MM.1S (cell line): ENCODE measurements at regions not wholly inside any gene's neighbourhood (a gene's known extent, or its start where the extent isn't known, plus 50 kb on each side); places are given as distances from the start of the nearest gene placed in this dataset.

Source experiments
- DNase-seq: peaks from one replicate; pipeline ENCODE4 v3.0.0-alpha.2; 2015
- H2AFZ ChIP-seq: fragments of 300-600 bp; sonication (generic); 2 replicates; pipeline ENCODE4 v1.6.0; 2016; ENCODE audit warnings: antibody characterized with exemption, low read length
- H3F3A ChIP-seq: fragments of 300-600 bp; sonication (generic); 2 replicates; pipeline ENCODE4 v1.6.1; 2016; ENCODE audit warnings: mild to moderate bottlenecking, antibody characterized with exemption, low read length, moderate library complexity, mixed read lengths; ENCODE audit not compliant: insufficient read depth
- H3K27ac ChIP-seq: fragments of 300-600 bp; sonication (generic); 2 replicates; pipeline ENCODE4 v1.5.1; 2016; ENCODE audit warnings: mild to moderate bottlenecking, low read length
- H3K27me3 ChIP-seq: fragments of 300-600 bp; sonication (generic); replicated peaks from 2 replicates; pipeline ENCODE4 v1.6.0; 2016; ENCODE audit warnings: low read length; ENCODE audit not compliant: insufficient read depth
- H3K36me3 ChIP-seq: fragments of 300-600 bp; sonication (generic); replicated peaks from 2 replicates; pipeline ENCODE4 v1.6.1; 2016; ENCODE audit warnings: mild to moderate bottlenecking, low read length, mixed read lengths; ENCODE audit not compliant: insufficient read depth
- H3K4me1 ChIP-seq: fragments of 300-600 bp; sonication (generic); 2 replicates; pipeline ENCODE4 v1.6.1; 2016; ENCODE audit warnings: low read length, mixed read lengths
- H3K4me2 ChIP-seq: fragments of 300-600 bp; sonication (generic); 2 replicates; pipeline ENCODE4 v1.6.0; 2016; ENCODE audit warnings: low read depth, low read length
- H3K4me3 ChIP-seq: fragments of 300-600 bp; sonication (generic); 2 replicates; pipeline ENCODE4 v1.5.1; 2016; ENCODE audit warnings: low read length, mixed read lengths
- H3K79me2 ChIP-seq: fragments of 300-600 bp; sonication (generic); 2 replicates; pipeline ENCODE4 v1.6.1; 2016; ENCODE audit warnings: mixed run types, low read length, mixed read lengths
- H3K9ac ChIP-seq: fragments of 300-600 bp; sonication (generic); 2 replicates; pipeline ENCODE4 v1.6.1; 2016; ENCODE audit warnings: low read length, mixed read lengths
- H3K9me2 ChIP-seq: fragments of 300-600 bp; sonication (generic); replicated peaks from 2 replicates; pipeline ENCODE4 v1.6.1; 2016; ENCODE audit warnings: mild to moderate bottlenecking, low read length, mixed read lengths; ENCODE audit not compliant: insufficient read depth
- H3K9me3 ChIP-seq: fragments of 300-600 bp; sonication (generic); replicated peaks from 2 replicates; pipeline ENCODE4 v1.6.1; 2016; ENCODE audit warnings: mild to moderate bottlenecking, low read length, mixed read lengths; ENCODE audit not compliant: insufficient read depth
- H4K20me1 ChIP-seq: fragments of 300-600 bp; sonication (generic); 2 replicates; pipeline ENCODE4 v1.6.1; 2016; ENCODE audit warnings: mild to moderate bottlenecking, low read length, moderate library complexity, mixed read lengths; ENCODE audit not compliant: insufficient read depth
- EZH2 ChIP-seq: fragments of 300-600 bp; sonication (generic); optimal IDR thresholded peaks from 2 replicates; pipeline ENCODE3; 2017; ENCODE audit warnings: low read depth, mild to moderate bottlenecking, antibody characterized with exemption, low read length, mixed read lengths
- EZH2phosphoT487 ChIP-seq: fragments of 300-600 bp; sonication (generic); IDR thresholded peaks from 2 replicates; pipeline ENCODE4 v1.6.1; 2018; ENCODE audit warnings: antibody characterized with exemption, low read length
- TF ChIP-seq, protein P1 (sequence below): fragments of 300-600 bp; sonication (generic); IDR thresholded peaks from 2 replicates; pipeline ENCODE4 v1.5.1; 2016; ENCODE audit warnings: antibody characterized with exemption, low read length, mixed read lengths

DNA sequence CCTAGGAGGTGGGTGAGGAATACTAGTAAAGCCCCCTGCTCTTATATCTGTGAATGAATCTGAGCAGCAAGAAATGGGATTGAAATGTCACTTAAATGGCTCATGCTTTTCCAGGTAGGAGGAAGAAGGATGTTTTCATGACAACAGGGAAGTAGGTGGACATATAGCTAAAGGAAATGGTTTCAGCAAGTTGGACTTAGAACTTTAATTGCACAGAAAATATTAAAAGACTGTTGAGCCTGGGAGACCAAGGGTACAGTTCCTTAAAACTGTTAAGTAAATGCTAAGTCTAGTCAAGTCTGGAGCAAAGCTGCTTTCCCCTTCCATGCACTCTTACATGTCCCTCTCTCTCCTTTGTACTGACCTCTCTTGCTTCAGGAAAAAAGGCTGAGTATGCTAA, 301.3 kb downstream of the HGF start:
- H3K9me2 ChIP-seq, result no peaks in the 10 kb centered on the region
- H3K36me3 ChIP-seq, result no peaks in the 10 kb centered on the region
- no peak overlapping the region for H2AFZ ChIP-seq
- no peak overlapping the region for H3K9ac ChIP-seq
- no peak overlapping the region for H3K27ac ChIP-seq
- no peak overlapping the region for H3K4me2 ChIP-seq
- H3K4me3 ChIP-seq, result no peak overlapping the region
- TF ChIP-seq EZH2phosphoT487, result no peak
- TF ChIP-seq, protein P1, sequence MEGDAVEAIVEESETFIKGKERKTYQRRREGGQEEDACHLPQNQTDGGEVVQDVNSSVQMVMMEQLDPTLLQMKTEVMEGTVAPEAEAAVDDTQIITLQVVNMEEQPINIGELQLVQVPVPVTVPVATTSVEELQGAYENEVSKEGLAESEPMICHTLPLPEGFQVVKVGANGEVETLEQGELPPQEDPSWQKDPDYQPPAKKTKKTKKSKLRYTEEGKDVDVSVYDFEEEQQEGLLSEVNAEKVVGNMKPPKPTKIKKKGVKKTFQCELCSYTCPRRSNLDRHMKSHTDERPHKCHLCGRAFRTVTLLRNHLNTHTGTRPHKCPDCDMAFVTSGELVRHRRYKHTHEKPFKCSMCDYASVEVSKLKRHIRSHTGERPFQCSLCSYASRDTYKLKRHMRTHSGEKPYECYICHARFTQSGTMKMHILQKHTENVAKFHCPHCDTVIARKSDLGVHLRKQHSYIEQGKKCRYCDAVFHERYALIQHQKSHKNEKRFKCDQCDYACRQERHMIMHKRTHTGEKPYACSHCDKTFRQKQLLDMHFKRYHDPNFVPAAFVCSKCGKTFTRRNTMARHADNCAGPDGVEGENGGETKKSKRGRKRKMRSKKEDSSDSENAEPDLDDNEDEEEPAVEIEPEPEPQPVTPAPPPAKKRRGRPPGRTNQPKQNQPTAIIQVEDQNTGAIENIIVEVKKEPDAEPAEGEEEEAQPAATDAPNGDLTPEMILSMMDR, result no peak
- no peak for TF ChIP-seq EZH2
- H3K27me3 ChIP-seq, result no peaks in the 10 kb centered on the region
- no peaks in the 10 kb centered on the region for H4K20me1 ChIP-seq
- H3K79me2 ChIP-seq, result no peaks in the 10 kb centered on the region
- no peaks in the 10 kb centered on the region for H3F3A ChIP-seq
- H3K4me1 ChIP-seq, result no peaks in the 10 kb centered on the region
- DNase-seq, result no peak
- H3K9me3 ChIP-seq, result no peaks in the 10 kb centered on the region

DNA sequence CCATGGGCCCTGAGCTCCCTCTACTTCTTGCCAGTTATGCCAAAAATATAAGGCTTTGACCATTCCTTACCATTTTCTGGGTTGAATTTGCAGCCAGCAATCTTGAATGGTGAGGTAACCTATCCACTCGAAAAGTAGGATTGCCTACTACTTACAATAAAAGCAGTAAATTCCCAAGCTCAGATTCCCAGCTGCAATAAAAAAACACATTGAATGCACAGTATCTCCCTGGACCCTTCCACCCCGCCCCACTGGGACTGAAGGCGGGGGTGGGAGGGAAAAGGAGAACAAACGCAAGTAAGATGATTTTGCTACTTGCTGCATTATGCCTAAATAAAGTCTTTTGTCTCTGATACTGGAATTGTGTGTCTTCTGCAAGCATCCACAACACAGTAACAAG, 301.9 kb downstream of the HGF start:
- no peak for TF ChIP-seq EZH2phosphoT487
- no peak for TF ChIP-seq EZH2
- TF ChIP-seq, protein P1, result no peak
- Histone ChIP-seq H3K9me2 (no peaks in the 10 kb centered on the region), H3K27ac (no peak overlapping the region), H4K20me1 (no peaks in the 10 kb centered on the region), H3K4me3 (no peak overlapping the region), H2AFZ (no peak overlapping the region), H3K4me2 (no peak overlapping the region), H3K36me3 (no peaks in the 10 kb centered on the region), H3K79me2 (no peaks in the 10 kb centered on the region), H3K4me1 (no peaks in the 10 kb centered on the region), H3K9me3 (no peaks in the 10 kb centered on the region), H3F3A (no peaks in the 10 kb centered on the region), H3K9ac (no peak overlapping the region), H3K27me3 (no peaks in the 10 kb centered on the region)
- DNase-seq, result no peak

DNA sequence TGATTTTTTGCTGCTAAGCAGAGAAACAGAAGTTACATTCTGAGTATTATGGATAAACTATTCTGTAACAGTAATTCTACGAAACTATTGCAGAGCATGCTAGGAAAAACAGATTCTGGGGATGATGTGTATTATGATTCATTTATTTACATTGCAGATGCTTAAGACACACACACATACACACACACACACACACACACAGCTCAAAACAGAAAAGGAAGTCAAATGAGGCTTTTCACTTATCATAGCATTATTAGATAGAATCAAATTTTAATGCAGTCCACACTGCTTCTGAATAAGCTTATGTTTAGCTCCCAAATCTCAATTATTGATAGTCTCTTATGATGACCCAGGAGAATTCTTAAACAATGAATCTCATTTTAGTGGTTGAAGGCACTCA, 307.2 kb downstream of the HGF start:
- no peak overlapping the region for H3K27ac ChIP-seq
- H3K4me3 ChIP-seq, result no peak overlapping the region
- no peaks in the 10 kb centered on the region for H3K9me2 ChIP-seq
- H3K9ac ChIP-seq, result no peak overlapping the region
- H3K27me3 ChIP-seq, result no peaks in the 10 kb centered on the region
- no peaks in the 10 kb centered on the region for H3K9me3 ChIP-seq
- no peak overlapping the region for H2AFZ ChIP-seq
- no peak overlapping the region for H3K4me2 ChIP-seq
- H3F3A ChIP-seq, result no peaks in the 10 kb centered on the region
- TF ChIP-seq, protein P1, result no peak
- TF ChIP-seq EZH2phosphoT487 (no peak), EZH2 (no peak)
- no peaks in the 10 kb centered on the region for H4K20me1 ChIP-seq
- H3K79me2 ChIP-seq, result no peaks in the 10 kb centered on the region
- DNase-seq, result no peak
- no peaks in the 10 kb centered on the region for H3K36me3 ChIP-seq
- H3K4me1 ChIP-seq, result no peaks in the 10 kb centered on the region
